Kasumi-1 (cell line): ENCODE measurements at regions not wholly inside any gene's neighbourhood (a gene's known extent, or its start where the extent isn't known, plus 50 kb on each side); places are given as distances from the start of the nearest gene placed in this dataset.
"Not testable (repeated sequence)": the region's sequence is repeated elsewhere in the genome, so short reads cannot be mapped to it uniquely, and the experiment has no call there.

Experiments
- DNase-seq, 2 experiments: peaks; one replicate each; lab custom pipeline; 2025; lab: John Stamatoyannopoulos, UW

DNA sequence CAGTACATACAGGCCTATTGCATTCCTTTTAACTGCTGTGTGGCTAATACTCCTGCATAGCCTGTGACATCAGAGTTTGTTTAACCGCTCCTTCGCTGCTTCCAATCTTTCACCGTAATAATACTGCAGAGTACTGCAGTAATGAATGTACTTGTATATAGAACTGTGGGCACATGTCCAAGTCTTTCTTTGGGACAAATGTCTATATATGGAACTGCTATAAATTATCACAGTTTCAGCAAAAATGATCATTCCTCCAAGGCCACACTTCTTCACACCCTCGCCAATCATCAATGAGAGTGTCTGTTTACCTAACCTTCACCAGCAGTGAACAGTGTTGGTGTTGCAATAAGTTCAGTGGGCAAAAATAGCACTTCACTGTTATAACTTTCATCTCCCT is 230.4 kb downstream of the SP3 start:
- DNase-seq = no peak

- not testable (repeated sequence) for DNase-seq
Observed at GRCh38 chr2:173737954-173738575, 227.1 kb downstream of the SP3 start.

DNA sequence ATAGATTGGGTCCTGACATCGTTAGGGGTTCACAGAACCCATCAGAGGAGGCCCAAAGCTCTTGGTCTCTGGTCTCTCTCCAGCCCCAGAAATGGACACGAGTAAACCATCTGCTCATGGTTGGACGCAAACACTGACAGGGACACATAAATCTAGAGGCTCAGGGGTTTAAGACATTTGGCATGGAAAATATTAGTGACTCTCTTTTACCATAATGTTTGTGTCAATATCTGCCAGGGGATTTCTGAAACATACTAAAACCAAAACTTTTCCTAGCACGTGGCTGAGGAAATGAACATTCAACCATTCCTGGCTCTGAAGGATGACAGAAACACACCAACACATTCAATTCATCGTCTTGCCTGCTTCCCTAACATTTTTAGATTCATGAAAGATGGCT is 226.2 kb downstream of the SP3 start:
- DNase-seq = no peak

- no peak for DNase-seq
Observed at GRCh38 chr2:173740639-173741038, 224.5 kb downstream of the SP3 start.

DNA sequence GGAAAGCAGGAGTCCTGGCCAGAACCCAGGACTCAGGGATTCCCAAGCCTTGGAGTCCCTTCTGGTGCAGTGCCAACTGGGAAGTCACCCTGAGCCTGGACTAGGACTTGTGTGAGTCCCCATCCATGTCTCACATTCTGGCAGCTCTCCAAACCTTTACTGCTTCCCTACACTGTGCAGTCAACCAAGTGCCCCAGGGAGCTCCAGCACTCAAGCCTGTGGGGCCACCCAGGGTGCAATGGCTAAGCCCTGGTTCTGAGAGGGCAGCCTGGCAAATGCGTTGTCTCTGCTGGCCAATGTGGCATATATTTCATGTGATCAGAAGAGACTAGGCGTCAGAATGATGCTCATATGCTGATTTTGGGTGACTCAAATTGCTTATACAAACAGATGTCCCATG is 223.4 kb downstream of the SP3 start:
- no peak for DNase-seq

DNA sequence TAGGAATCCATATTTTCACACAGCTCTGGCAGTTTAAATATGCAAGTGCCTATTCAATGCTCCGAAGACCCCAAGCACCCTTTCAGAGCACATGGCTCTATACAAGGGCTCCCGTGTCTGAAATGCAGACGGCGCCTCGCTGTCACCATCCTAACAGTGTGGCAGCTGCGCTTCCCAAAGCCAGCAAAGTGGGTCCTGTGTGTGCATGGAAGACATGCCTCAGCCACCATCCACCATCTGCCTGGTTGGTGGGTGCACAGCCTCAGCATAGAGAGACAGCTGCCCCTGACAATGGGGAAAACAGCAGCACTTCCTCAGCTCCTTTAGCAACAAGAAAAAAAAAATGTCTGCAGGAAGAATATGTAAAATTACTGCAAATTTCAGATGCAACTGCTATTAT is 218.1 kb downstream of the SP3 start:
- DNase-seq = no peak

DNA sequence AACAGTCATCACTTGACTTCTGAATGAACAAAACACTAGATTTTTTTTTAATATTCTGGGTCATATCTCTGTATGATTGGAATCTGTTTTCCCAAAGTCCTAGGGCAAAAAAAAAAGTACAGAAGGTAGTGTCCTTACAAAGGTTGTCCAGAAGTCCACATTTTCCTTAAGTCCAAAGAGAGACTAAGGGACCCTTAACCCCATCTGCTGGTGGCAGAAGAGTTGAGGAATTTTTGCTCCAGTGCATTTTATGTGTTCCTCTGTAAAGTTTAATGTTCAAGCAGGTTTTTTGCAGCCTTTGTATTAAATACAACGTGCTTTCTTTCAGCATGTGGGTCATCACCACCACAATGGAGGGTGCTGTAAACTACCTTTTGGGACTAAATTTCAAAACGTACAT is 215.9 kb downstream of the SP3 start:
- DNase-seq = peak; percentile 14 to 42

DNA sequence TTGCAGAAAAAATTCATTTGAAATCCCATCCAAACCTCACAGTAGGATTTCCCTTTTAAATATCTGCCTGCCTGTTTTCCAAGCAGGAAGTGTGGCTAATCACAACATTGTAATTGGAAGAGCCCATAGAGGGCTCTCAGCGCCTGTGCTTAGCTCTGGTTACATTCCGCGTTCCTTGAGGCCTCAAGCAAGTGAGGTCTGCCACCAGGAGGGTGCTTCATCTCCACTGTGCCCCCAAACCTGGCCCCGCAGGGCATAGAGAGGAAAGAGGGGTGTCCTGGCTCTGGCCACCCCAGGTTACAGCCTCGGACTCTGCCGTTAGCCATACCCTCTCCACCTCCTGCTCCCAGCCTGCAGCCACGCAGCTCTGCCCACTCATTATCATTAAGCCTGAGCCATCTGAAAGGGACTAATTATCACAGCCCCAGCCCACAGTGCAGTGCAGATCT is 214.8 kb downstream of the SP3 start:
- DNase-seq = no peak

DNA sequence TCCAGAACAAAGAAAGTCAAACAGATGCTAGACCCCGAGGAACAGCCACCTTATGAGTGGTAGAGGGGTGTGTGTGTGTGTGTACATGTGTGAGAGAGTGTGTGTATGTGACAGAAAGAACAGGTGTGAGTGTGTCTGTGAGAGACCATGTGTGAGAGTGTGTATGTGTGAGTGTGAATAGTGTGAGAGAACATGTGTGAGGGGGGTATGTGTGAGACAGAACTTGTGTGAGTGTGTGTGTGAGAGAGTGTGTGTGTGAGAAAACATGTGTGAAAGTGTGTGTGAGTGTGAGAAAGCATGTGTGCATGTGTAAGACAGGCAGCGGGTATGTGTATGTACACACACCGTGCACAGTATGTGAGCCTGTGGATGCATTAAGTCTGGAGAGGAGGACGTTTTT is 214.3 kb downstream of the SP3 start:
- DNase-seq = no peak

DNA sequence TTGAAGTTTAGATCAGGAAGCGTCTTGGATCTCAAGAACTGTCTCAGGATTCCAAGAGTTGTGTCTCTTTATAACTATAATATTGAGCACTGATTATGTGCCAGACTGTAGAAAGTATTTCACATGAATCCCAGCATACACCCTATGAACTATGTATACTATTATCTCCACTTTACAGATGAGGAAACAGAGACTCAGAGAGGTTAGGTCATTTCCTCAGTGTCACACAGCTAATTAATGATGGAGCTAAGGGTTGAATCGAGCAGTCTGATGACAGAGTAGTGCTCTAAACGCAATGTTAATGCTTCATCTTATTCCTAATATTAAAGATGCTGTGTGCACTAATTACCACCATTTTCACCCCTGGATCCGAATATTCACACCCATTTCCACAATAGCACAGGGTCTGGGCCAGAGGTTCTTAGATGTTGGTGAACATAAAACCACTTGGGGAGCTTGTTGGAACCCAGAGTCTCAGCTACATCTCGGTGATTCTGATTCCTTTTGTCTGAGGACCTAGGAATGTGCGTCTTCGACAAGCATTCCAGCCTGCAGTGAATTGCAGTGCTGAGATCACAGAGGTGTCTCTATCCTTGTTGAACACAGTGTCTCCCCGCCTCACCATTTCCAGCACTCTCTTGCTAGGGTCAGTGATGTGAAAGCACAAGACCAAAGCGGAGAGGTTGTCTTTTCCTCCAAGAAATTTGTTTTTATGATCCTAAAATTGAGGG is 213.8 kb downstream of the SP3 start:
- no peak for DNase-seq

- DNase-seq = peak; percentile 56 to 59
Observed at GRCh38 chr2:173752152-173752551, 213.0 kb downstream of the SP3 start.

- no peak for DNase-seq
Observed at GRCh38 chr2:173753441-173753840, 211.7 kb downstream of the SP3 start.

GRCh38 chr2:173754165-173754564 is 211.0 kb downstream of the SP3 start:
- no peak for DNase-seq

DNA sequence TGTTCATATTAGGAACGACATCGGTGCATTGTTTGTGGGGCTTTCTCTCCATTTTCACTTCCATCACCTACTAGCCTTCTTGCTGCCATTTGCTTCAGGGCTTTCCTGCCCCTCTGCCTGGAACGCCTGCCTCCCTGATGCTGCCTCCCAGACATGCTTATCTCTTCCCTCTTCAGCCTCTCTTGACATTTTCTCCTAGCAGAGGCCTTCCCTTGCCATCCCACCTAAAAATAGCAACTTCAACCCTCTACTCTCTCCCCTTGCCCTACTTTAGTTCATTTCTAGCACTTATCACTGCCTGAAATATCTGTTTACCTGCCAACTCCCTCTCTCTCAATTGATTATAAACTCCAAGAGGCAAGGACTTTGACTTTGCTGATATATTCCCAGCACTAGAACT is 210.3 kb downstream of the SP3 start:
- DNase-seq = no peak

GRCh38 chr2:173755798-173756197 is 209.4 kb downstream of the SP3 start:
- no peak for DNase-seq

GRCh38 chr2:173759959-173760358 is 205.2 kb downstream of the SP3 start:
- no peak for DNase-seq

DNA sequence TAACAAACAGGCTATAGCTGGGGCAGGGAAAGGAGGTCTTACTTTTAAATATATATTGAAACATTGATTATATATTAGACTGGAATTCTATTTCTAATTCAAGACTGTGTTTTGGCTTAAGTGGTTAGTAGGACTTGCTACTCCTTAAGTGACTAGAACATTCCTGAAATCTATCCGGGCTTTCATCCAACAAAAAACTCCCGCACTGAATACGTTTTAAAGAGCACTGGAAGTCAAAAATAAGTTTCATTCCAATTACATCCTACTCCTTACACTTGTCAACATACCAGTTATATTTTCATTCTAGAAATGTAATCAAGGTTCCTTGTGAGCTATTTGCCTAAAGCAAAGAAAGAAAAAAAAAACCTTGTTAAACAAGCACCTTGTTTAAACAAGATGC is 204.6 kb downstream of the SP3 start:
- DNase-seq = no peak

DNA sequence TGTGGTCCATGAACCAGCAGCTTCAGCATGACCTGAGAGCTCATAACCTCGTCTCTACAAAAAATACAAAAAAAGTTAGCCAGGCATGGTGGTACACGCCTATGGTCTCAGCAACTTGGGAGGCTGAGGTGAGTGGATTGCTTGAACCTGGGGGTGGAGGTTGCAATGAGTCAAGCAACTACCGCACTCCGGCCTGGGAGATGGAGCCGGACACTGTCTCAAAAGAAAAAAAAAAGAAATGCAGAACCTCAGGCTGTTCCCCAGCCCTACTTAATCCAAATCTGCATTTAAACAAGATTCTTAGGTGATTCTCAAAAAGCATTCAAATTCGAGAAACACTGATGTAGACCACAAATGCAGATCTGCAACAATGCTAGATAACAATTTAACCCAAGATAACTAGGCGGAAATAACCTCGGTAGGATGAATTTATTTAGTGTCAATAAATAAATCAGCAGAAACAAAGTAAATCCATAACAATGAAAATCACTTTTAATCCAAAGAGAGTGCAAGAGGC is 203.5 kb downstream of the SP3 start:
- no peak for DNase-seq

DNA sequence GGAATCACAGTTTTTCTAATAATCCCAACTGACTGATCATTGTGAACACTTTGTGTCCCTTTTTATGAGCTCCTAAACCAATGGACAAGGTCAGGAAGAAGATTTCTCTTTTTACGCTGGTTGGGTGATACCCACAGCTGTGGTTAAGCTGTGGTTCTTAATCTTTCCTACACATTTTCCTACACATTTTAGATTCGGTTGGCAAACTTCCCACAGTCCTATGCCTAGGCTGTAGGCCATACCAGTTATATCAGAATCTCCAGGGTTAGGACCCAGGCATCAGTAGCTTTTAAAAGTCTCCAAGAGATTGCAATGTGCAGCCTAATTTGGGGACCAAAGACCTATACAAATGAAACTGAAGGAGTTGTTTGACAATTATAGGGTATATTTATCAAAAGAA is 203.0 kb downstream of the SP3 start:
- DNase-seq = no peak

DNA sequence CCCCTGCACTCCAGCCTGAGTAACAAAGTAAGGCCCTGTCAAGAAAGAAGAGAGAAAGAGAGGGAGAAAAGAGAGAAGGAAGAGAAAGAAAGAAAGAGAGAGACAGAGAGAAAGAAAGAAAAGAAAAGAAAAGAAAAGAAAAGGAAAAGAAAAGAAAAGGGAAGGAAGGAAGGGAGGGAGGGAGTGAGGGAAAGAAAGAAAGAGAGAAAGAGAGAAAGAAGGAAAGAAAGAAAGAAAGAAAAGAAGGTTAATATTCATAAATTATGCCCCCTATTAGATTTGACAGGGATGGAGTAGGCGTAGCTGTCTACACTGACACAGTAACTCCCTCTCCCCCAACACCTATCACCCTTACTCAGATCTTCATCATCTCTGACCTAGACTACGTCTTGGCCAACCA is 202.3 kb downstream of the SP3 start:
- DNase-seq = no peak

DNA sequence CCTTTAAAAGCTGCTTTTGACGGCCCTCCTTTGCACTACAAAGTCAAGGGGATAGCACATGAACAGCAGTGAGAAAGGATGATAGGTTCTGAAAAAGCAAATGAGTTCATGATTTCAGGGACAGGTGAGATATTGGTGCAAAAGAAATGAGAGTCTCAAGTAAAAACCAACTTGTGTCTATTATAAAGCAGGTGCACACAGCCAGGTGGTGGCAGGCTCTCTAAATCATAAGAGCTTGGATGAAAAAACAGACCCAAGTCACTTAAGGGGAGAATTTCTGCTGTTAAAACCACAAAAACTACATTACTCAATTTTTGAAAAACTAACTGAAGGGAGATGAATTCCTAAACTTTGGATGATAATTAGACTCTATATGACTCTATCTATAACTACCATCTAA is 201.5 kb downstream of the SP3 start:
- no peak for DNase-seq

- no peak for DNase-seq
Observed at GRCh38 chr2:173764094-173764493, 201.1 kb downstream of the SP3 start.

GRCh38 chr2:173766537-173767289 is 198.5 kb downstream of the SP3 start:
- peak; percentile 55 to 75 for DNase-seq
